Activated T-cell treated with anti-CD3 and anti-CD28 coated beads, Interleukin-2, amount 50 U/mL, for 4 hours (primary cell): ENCODE measurements at regions not wholly inside any gene's neighbourhood (a gene's known extent, or its start where the extent isn't known, plus 50 kb on each side); places are given as distances from the start of the nearest gene placed in this dataset.

Experiments used
- ATAC-seq, 2 donors: fragments of 200-7000 bp; cut with Tn5 transposase; one replicate each; pipeline ENCODE4 v1.10.0; 2021
- DNase-seq: peaks from one replicate; pipeline ENCODE4 v3.0.0-alpha.2; 2020
- H3K27me3 Mint-ChIP-seq: one replicate; pipeline ENCODE4 v1.8.0; 2021; ENCODE audit warnings: low read depth, mixed read lengths
- H3K36me3 Mint-ChIP-seq: one replicate; pipeline ENCODE4 v1.8.0; 2022; ENCODE audit warnings: mixed read lengths; ENCODE audit not compliant: insufficient read depth
- H3K4me1 Mint-ChIP-seq: one replicate; pipeline ENCODE4 v1.8.0; 2021; ENCODE audit warnings: low read depth, mixed read lengths
- H3K4me3 Mint-ChIP-seq: one replicate; pipeline ENCODE4 v1.8.0; 2021; ENCODE audit warnings: mild to moderate bottlenecking, moderate library complexity, mixed read lengths
- H3K9me3 Mint-ChIP-seq: one replicate; pipeline ENCODE4 v1.8.0; 2021; ENCODE audit warnings: mixed read lengths

DNA sequence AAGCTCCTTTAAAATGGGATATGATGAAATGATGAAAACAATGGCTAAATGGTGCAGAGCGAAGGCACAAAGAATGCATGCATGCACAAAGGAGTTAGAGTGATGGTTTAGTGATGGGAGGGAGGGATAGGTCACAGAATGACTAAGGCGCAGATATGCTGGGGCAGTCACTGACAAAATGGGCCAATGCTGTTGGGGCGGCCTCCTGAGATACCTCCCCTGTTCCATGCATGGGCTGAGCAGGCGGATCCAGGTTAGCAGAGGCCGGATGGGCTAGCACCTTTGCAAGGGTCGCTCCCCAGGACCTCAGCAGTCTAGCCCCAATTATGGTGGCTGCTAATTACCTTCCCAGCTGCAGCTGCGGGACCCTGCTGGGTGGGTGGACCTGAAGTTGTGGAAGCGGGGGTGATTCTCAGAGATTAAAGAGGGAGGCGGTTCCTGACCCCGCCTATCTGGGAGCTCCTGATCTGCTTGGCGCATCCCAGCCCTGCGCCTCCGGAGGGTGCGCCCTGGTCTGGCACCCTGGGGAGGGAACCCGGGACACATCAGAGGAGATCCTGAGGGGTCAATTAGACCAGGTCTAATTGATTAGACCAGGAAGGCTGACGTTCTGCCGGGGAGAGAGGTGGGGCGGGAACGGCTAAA, 175.0 kb downstream of the CYP26A1 start:
- Mint-ChIP-seq H3K4me3 (no peak overlapping the region), H3K27me3 (peaks cover 16% of the 10 kb centered on the region), H3K36me3 (no peaks in the 10 kb centered on the region), H3K9me3 (no peaks in the 10 kb centered on the region), H3K4me1 (no peaks in the 10 kb centered on the region)
- DNase-seq (no peak), ATAC-seq (no peak)

GRCh38 chr10:93250010-93250409, 176.3 kb downstream of the CYP26A1 start:
- ATAC-seq (no peak), DNase-seq (no peak)
- H3K36me3 Mint-ChIP-seq: no peaks in the 10 kb centered on the region
- H3K9me3 Mint-ChIP-seq: no peaks in the 10 kb centered on the region
- no peak overlapping the region for H3K4me3 Mint-ChIP-seq
- H3K27me3 Mint-ChIP-seq: peaks cover 8% of the 10 kb centered on the region
- no peaks in the 10 kb centered on the region for H3K4me1 Mint-ChIP-seq

DNA sequence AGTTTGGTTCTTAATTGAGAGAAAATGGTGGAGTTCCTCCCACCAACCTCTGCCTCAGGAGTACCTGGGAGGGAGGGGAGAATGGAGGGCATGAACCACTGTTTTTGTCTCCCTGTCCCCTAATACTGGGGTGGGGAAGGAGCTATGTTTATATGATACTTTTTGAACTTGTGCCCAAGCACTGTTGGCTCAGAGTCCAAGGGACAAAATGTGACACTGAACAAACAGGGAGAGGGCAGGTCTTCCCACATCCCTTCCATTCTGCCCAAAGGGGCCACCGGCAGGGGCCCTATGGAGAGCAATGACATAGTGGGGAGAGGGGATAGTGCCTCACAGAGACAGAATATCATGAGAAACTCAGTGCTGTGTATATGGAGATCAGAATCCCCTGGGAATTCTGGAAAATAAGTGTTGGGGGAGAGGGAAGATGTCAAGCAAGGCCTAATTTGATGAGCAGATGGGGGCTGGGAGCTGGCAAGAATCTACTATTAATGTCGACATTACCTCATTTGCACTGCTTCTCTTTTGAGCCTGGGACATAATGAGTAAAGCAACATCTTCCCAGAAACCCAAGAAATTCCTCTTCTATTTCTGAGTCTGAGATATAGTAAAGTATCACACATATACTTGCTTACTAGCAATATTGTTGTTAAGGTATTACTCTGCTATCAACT, 180.6 kb downstream of the CYP26A1 start:
- H3K4me1 Mint-ChIP-seq: no peaks in the 10 kb centered on the region
- no peak overlapping the region for H3K4me3 Mint-ChIP-seq
- H3K36me3 Mint-ChIP-seq: no peaks in the 10 kb centered on the region
- ATAC-seq (no peak), DNase-seq (no peak)
- no peaks in the 10 kb centered on the region for H3K27me3 Mint-ChIP-seq
- no peaks in the 10 kb centered on the region for H3K9me3 Mint-ChIP-seq

DNA sequence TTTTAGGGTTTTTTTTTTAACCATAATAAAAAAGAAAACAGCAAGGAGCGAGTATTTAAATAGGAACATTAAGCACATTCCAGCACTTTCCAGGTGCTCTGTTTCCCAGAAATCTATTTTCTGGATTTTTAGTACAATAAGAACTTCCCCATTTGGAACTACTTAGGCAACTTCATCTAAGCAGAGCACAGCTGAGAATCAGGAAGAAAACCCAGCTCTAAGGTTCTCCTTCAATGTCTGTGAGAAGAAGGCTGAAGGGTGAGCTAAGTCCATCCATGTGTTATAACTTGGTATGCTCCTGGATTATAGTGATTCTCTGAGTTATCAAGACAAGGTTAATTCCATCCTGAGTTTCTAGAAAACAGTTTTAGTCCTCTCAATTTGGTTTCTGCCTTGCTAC, 181.9 kb downstream of the CYP26A1 start:
- no peaks in the 10 kb centered on the region for H3K27me3 Mint-ChIP-seq
- no peaks in the 10 kb centered on the region for H3K36me3 Mint-ChIP-seq
- no peak for ATAC-seq
- H3K4me1 Mint-ChIP-seq: no peaks in the 10 kb centered on the region
- H3K4me3 Mint-ChIP-seq: no peak overlapping the region
- DNase-seq: no peak
- H3K9me3 Mint-ChIP-seq: no peaks in the 10 kb centered on the region
